ENCODE measurements at regions not wholly inside any gene's neighbourhood (a gene's known extent, or its start where the extent isn't known, plus 50 kb on each side); places are given as distances from the start of the nearest gene placed in this dataset.

DNA sequence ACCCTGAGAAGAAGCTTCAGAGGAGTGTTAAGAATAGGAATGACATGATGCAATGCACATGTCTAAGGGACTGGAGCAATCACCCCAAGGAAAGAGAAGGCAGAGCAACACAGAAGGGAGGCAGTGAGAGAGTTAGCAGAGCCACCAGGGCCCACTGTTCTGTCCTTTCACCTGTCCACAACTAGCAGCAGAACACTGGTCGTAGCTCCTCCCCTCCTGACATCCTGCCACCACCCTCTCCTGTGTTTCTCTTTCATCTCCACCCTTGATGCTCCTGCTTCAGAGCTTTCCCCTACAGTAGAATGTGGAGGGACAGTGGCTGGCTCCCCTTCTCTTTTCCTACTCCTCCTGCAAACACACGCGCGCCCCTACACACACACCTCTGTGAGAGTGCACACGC lies 483.4 kb upstream of the KIF2A start:
- no peak overlapping the region for H3K56ac ChIP-seq (replicated peaks; ENCODE audit: insufficient read length, low read depth, low read length)
- H2BK5ac ChIP-seq (ENCODE audit: low read depth, low read length) = no peak overlapping the region
- TF ChIP-seq BCL11A (IDR thresholded peaks at IDR 0.05; ENCODE audit: low read depth in 2 of 2, low read length in 2 of 2) (no peak), RNF2 (IDR thresholded peaks at IDR 0.05; ENCODE audit: borderline replicate concordance, low read depth, low read length, missing control alignments, poor library complexity, severe bottlenecking) (no peak)
- H3K4ac ChIP-seq (replicated peaks; ENCODE audit: insufficient read length, low read depth, low read length) = no peak overlapping the region
- no peak overlapping the region for H2BK20ac ChIP-seq (ENCODE audit: low read length)
- H3K9ac ChIP-seq (replicated peaks in 1 of 4; ENCODE audit: extremely low read depth in 1 of 4, low read depth in 3 of 4, low read length in 3 of 4) = no peak overlapping the region
- no peak overlapping the region for H2BK12ac ChIP-seq (ENCODE audit: low read depth, low read length)
- H3K27ac ChIP-seq (ENCODE audit: low read depth, low read length) = no peak overlapping the region
- WGBS, 2 experiments (ENCODE audit: extremely low coverage in 1 of 2, insufficient coverage in 1 of 2, insufficient read length in 1 of 2, insufficient replicate concordance in 2 of 2, low coverage in 1 of 2, low lambda C conversion rate in 2 of 2, missing lambda C conversion rate in 1 of 2) = 97% methylated on average over 5 of the region's 5 CpGs; no CpG with 5 or more reads in 1 of the 2 experiments
- H3K23me2 ChIP-seq (ENCODE audit: low read depth, low read length) = no peaks in the 10 kb centered on the region
- no peaks in the 10 kb centered on the region; a peak in 1 of 4 replicates for H3K9me3 ChIP-seq (ENCODE audit: insufficient read depth in 2 of 2, low read depth in 1 of 2, low read length in 1 of 2)
- H3K18ac ChIP-seq (ENCODE audit: extremely low read depth, low read length) = no peak overlapping the region
- CTCF ChIA-PET (ENCODE audit: partially characterized antibody) = interaction anchor here (0.8 to 2.9 kb wide), 5 partner anchors 11 to 163 kb away, joined by 3 to 11 read pairs (median 3); no protein-coding TSS in a partner anchor
- no peaks in the 10 kb centered on the region for H3K79me1 ChIP-seq (ENCODE audit: low read depth, low read length)
- no peak overlapping the region for H3K4me3 ChIP-seq (ENCODE audit: extremely low read depth in 1 of 4, insufficient read depth in 2 of 4, low read depth in 3 of 4, low read length in 4 of 4)
- 0 out of 2 replicates have a peak overlapping the region, but pooled peaks have one; percentile 70 for H2AFZ ChIP-seq (ENCODE audit: low read length)
- H2AK5ac ChIP-seq (ENCODE audit: low read depth, low read length) = no peak overlapping the region
- H4K91ac ChIP-seq (replicated peaks; ENCODE audit: insufficient read length, low read length) = no peak overlapping the region
- H3K23ac ChIP-seq (ENCODE audit: insufficient read length) = no peak overlapping the region
- POLR2A ChIA-PET (ENCODE audit: partially characterized antibody) = no interaction called here
- H3K14ac ChIP-seq (ENCODE audit: insufficient read length) = no peak overlapping the region
- no peaks in the 10 kb centered on the region for H3K79me2 ChIP-seq (ENCODE audit: control insufficient read depth in 1 of 2, insufficient read depth in 2 of 2, low read length in 2 of 2)
- no peaks in the 10 kb centered on the region for H3K36me3 ChIP-seq (ENCODE audit: control insufficient read depth in 2 of 4, insufficient read depth in 4 of 4, low read length in 3 of 4)
- FAIRE-seq (no peak), DNase-seq (ENCODE audit: low read depth in 1 of 2, low spot score in 2 of 2) (no peak)
- no peak overlapping the region for H2BK120ac ChIP-seq (replicated peaks; ENCODE audit: low read depth, low read length)
- no peak overlapping the region for H3K4me2 ChIP-seq (ENCODE audit: insufficient read depth in 1 of 2, low read depth in 2 of 2, low read length in 2 of 2)
- H4K8ac ChIP-seq (ENCODE audit: extremely low read depth, insufficient read depth, low read length) = no peak overlapping the region
- no peak overlapping the region for H2BK15ac ChIP-seq (ENCODE audit: low read length)
- no peaks in the 10 kb centered on the region for H4K20me1 ChIP-seq (replicated peaks in 1 of 2; ENCODE audit: control insufficient read depth in 1 of 2, insufficient read depth in 2 of 2, low read length in 2 of 2)
- no peaks in the 10 kb centered on the region for H3K27me3 ChIP-seq (replicated peaks in 1 of 4; ENCODE audit: control insufficient read depth in 3 of 4, extremely low read depth in 1 of 4, insufficient read depth in 3 of 4, low read length in 3 of 4)
- peaks cover 0 to 3% (median 1%) of the 10 kb centered on the region in 4 experiments; a peak in 3 of 7 replicates for H3K4me1 ChIP-seq (replicated peaks in 1 of 4; ENCODE audit: control insufficient read depth in 3 of 4, insufficient read depth in 4 of 4, low read length in 3 of 4)
- no peak overlapping the region for H4K5ac ChIP-seq (ENCODE audit: insufficient read length, low read depth, low read length)
